ENCODE measurements at regions not wholly inside any gene's neighbourhood (a gene's known extent, or its start where the extent isn't known, plus 50 kb on each side); places are given as distances from the start of the nearest gene placed in this dataset.

DNA sequence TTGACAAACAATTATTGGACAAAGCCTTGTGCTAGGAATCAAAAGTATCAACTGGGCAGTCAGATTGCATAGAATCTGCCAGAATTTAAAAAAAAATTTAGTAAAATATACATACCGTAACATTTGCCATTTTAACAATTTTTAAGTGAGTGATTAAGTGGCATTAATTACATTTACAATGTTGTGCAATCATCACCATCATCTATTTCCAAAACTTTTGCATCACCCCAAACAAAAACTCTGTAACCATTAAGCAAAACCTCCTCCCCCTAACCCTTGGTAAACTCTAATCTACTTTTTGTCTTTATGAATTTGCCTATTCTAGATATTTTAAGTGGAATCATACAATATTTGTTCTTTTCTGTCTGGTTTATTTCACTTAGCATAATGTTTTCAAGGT is 182.8 kb downstream of the LMO4 start:
- Histone ChIP-seq H3K27me3 (ENCODE audit: control insufficient read depth, insufficient read depth, low read length, poor library complexity, severe bottlenecking) (no peaks in the 10 kb centered on the region), H3K27ac (ENCODE audit: low read depth, low read length) (no peak overlapping the region), H3K36me3 (ENCODE audit: control insufficient read depth, insufficient read depth, low read length) (no peaks in the 10 kb centered on the region), H3K4me3 (ENCODE audit: low read length) (no peak overlapping the region), H3K4me1 (ENCODE audit: control insufficient read depth, insufficient read depth, low read length) (no peaks in the 10 kb centered on the region), H3K9ac (ENCODE audit: extremely low read depth, low read length, poor library complexity, severe bottlenecking) (no peak overlapping the region), H3K9me3 (ENCODE audit: control insufficient read depth, low read length) (no peaks in the 10 kb centered on the region)
- no peak for DNase-seq
- Mint-ChIP-seq H3K9me3 (no peaks in the 10 kb centered on the region), H3K27ac (no peak overlapping the region), H3K36me3 (ENCODE audit: low read depth) (no peaks in the 10 kb centered on the region), H3K27me3 (ENCODE audit: insufficient read depth) (no peaks in the 10 kb centered on the region), H3K4me1 (peaks cover 10% of the 10 kb centered on the region), H3K4me3 (no peak overlapping the region)
- WGBS, 2 experiments (ENCODE audit: insufficient coverage in 1 of 2, insufficient read length in 1 of 2) = no CpG with 5 or more reads among the region's 1 CpG
- TF ChIP-seq, protein P1, sequence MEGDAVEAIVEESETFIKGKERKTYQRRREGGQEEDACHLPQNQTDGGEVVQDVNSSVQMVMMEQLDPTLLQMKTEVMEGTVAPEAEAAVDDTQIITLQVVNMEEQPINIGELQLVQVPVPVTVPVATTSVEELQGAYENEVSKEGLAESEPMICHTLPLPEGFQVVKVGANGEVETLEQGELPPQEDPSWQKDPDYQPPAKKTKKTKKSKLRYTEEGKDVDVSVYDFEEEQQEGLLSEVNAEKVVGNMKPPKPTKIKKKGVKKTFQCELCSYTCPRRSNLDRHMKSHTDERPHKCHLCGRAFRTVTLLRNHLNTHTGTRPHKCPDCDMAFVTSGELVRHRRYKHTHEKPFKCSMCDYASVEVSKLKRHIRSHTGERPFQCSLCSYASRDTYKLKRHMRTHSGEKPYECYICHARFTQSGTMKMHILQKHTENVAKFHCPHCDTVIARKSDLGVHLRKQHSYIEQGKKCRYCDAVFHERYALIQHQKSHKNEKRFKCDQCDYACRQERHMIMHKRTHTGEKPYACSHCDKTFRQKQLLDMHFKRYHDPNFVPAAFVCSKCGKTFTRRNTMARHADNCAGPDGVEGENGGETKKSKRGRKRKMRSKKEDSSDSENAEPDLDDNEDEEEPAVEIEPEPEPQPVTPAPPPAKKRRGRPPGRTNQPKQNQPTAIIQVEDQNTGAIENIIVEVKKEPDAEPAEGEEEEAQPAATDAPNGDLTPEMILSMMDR (conservative IDR thresholded peaks at IDR 0.05) = no peak

DNA sequence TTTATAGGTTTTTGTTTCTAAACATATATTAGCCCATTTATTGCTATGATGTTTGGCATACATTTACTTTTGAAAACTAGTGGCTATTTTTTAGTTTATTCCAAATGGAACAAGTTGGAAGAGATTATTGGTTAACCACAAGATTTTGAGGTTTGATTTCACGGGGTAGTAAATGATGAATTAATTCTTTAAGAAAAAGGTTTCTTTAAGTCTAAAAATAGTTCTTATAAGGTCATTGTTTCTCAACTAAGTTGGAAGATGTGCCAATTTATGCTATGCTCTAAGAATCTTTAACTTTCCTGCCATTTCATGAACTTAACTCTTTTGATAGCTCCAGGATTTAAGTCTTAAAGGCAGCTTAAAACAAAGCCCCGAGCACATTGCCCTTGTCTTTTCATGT is 183.8 kb downstream of the LMO4 start:
- no peak overlapping the region for H3K4me3 ChIP-seq (ENCODE audit: low read length)
- no peaks in the 10 kb centered on the region for H3K36me3 Mint-ChIP-seq (ENCODE audit: low read depth)
- no peak overlapping the region for H3K9ac ChIP-seq (ENCODE audit: extremely low read depth, low read length, poor library complexity, severe bottlenecking)
- H3K9me3 Mint-ChIP-seq = no peaks in the 10 kb centered on the region
- H3K4me3 Mint-ChIP-seq = no peak overlapping the region
- TF ChIP-seq, protein P1 (conservative IDR thresholded peaks at IDR 0.05) = no peak
- no peak for DNase-seq
- no peaks in the 10 kb centered on the region for H3K9me3 ChIP-seq (ENCODE audit: control insufficient read depth, low read length)
- no peaks in the 10 kb centered on the region for H3K27me3 ChIP-seq (ENCODE audit: control insufficient read depth, insufficient read depth, low read length, poor library complexity, severe bottlenecking)
- no peak overlapping the region for H3K27ac ChIP-seq (ENCODE audit: low read depth, low read length)
- H3K4me1 ChIP-seq (ENCODE audit: control insufficient read depth, insufficient read depth, low read length) = no peaks in the 10 kb centered on the region
- peaks cover 5% of the 10 kb centered on the region for H3K4me1 Mint-ChIP-seq
- no peak overlapping the region for H3K27ac Mint-ChIP-seq
- H3K36me3 ChIP-seq (ENCODE audit: control insufficient read depth, insufficient read depth, low read length) = no peaks in the 10 kb centered on the region
- WGBS, 2 experiments (ENCODE audit: insufficient coverage in 1 of 2, insufficient read length in 1 of 2) = 81 to 97% methylated on average over 2 of the region's 2 CpGs
- no peaks in the 10 kb centered on the region for H3K27me3 Mint-ChIP-seq (ENCODE audit: insufficient read depth)

DNA sequence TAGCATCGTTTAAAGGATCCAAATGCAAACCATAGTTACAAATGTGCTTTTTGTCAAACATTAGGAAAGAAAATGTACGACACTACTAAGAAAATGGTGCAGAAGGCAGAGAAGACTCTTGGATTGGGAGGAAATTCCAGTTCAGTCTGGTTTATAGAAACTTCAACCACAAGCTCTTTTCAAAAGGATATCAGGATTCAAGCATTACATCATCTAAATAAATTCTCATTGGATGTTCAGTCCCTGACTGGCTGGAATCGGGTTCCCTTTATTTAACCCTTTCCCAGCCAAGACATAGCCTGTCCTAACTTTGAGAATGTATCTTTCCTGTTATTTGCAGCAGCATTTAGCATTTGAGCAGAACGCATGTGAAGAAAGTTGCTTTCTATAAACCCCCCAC is 184.6 kb downstream of the LMO4 start:
- no peak overlapping the region for H3K27ac Mint-ChIP-seq
- H3K36me3 Mint-ChIP-seq (ENCODE audit: low read depth) = no peaks in the 10 kb centered on the region
- Histone ChIP-seq H3K36me3 (ENCODE audit: control insufficient read depth, insufficient read depth, low read length) (no peaks in the 10 kb centered on the region), H3K9ac (ENCODE audit: extremely low read depth, low read length, poor library complexity, severe bottlenecking) (no peak overlapping the region), H3K9me3 (ENCODE audit: control insufficient read depth, low read length) (no peaks in the 10 kb centered on the region), H3K27ac (ENCODE audit: low read depth, low read length) (no peak overlapping the region), H3K4me1 (ENCODE audit: control insufficient read depth, insufficient read depth, low read length) (no peaks in the 10 kb centered on the region), H3K27me3 (ENCODE audit: control insufficient read depth, insufficient read depth, low read length, poor library complexity, severe bottlenecking) (no peaks in the 10 kb centered on the region), H3K4me3 (ENCODE audit: low read length) (no peak overlapping the region)
- H3K27me3 Mint-ChIP-seq (ENCODE audit: insufficient read depth) = no peaks in the 10 kb centered on the region
- TF ChIP-seq, protein P1 (conservative IDR thresholded peaks at IDR 0.05) = no peak
- no peak overlapping the region for H3K4me3 Mint-ChIP-seq
- peaks cover 5% of the 10 kb centered on the region for H3K4me1 Mint-ChIP-seq
- WGBS, 2 experiments (ENCODE audit: insufficient coverage in 1 of 2, insufficient read length in 1 of 2) = 71 to 85% methylated on average over 3 to 4 of the region's 4 CpGs
- no peak for DNase-seq
- no peaks in the 10 kb centered on the region for H3K9me3 Mint-ChIP-seq
